Activated CD8-positive, alpha-beta memory T cell treated with anti-CD3 and anti-CD28 coated beads for 1 hour (primary cell): ENCODE measurements at regions not wholly inside any gene's neighbourhood (a gene's known extent, or its start where the extent isn't known, plus 50 kb on each side); places are given as distances from the start of the nearest gene placed in this dataset.

Experiments used
- DNase-seq, 2 donors: peaks; one replicate each; pipeline ENCODE4 v3.0.0-alpha.2; 2020; ENCODE audit warnings: low read depth in 1 of 2; ENCODE audit errors: extremely low read depth in 1 of 2

DNA sequence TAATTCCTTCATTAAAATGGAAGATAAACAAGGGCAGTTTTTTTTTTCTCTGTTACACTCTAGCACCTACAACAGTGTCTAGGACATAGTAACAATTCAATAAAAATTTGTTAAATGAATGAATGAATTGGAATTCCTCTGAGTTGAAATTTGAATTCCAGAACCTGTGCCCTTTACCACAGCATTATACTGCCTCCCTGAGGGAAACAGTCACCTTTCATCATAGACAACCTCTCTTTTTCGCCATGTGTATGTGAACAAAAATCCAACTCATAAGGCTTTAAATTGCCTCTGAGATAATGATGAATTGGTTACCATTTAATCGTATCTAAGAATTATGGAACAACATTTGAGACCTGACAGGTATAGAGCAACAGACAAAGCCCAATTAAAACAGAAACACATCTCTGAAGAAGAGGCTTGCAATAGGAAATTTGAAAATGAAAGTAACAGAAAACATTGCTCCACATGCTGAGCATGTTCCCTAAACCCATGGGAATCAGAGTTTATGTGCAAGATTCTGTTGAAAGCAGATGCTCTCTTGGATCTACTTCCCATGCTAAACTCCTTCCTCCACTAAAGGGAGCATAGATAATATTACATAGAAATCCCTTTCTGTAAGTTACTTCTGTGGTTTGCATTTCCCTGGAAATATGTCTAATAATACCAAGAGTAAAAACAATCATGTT lies 657.8 kb downstream of the GALC start:
- DNase-seq = no peak

DNA sequence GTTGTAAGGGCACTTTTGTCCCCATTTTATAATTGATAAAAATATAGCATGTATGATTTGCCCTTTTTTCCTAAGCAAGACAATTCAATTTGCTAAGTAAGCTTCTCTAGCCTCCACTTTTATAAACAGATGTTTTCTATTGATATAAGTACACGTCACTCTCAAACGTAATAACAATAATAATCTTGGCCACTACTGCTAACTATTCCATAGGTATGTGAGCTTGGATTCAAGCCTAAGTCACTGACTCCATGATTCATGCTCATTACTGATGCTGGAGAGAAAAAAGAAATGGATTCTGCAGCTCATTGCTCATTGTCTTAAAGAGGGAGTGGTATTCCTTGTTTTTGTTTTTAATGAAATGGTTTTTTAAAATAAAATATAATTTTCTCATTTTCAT lies 661.0 kb downstream of the GALC start:
- no peak for DNase-seq

DNA sequence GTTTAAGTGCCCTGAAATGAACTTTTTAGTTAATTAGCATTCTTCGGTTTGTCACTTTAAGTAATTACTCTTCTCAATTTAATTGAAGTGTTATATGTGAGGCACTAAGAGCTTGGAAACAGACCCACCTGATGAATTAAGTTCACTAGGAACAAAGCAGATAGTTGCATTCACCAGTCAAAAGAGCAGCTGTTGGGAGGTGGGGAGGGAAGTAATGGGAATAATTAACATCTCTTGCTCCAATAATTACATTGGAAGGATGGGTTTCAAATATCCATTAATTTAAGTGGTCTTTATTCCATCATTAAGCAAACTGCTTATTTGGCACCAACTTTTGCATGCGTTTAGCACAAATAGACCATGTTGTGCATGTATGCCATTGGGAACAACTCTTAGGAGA lies 667.2 kb downstream of the GALC start:
- no peak for DNase-seq

DNA sequence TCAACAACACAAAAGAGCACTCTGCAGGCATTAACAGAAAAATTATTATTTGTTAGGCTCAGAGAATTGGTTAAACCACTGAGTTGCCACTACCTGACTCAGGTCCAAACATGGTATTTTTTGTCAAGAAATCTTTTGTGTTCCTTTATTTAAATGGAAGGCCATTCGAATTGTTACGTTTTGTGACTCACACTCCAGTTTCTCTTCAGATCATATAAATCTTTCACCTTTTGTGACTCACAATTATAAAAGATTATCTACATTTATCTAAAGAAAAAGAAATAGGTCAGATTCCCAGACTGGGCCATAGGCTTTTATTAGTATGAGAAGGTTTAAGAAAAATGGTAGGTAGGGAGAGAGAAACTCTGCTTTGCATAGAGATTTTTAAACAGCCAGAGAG lies 669.8 kb downstream of the GALC start:
- DNase-seq = no peak

DNA sequence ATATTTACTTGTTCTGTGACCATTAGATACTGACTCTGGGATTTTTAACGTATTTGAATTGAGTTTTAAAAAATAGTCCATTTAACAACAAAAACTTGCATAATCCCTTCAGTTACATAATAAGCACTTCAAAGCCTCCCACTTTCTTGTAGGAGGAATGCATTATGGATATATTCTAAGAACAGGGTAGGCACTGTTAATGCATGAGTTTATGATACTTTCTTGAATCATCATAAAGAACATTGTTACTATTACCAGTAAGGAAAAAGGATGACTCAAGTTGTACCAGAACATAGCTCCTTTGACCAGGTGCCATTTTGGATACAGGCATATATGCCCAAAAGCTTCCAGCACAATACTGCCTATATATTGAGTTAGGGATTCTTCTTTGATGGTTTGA lies 671.4 kb downstream of the GALC start:
- DNase-seq = no peak

DNA sequence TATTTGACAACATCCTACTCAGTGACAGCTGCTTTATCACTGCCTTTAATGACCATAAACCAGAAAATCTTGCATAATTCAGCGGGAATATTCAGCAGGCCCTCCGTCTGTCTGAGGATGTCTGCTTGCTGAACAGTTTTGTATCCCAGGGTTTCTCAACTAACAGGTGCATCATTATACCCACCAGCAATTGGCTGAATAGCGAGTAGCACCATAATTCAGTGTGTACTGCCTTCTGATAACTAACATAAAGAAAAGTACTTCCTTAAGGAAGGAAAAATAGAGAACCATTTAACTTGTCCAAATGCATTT lies 680.1 kb downstream of the GALC start:
- DNase-seq = no peak

DNA sequence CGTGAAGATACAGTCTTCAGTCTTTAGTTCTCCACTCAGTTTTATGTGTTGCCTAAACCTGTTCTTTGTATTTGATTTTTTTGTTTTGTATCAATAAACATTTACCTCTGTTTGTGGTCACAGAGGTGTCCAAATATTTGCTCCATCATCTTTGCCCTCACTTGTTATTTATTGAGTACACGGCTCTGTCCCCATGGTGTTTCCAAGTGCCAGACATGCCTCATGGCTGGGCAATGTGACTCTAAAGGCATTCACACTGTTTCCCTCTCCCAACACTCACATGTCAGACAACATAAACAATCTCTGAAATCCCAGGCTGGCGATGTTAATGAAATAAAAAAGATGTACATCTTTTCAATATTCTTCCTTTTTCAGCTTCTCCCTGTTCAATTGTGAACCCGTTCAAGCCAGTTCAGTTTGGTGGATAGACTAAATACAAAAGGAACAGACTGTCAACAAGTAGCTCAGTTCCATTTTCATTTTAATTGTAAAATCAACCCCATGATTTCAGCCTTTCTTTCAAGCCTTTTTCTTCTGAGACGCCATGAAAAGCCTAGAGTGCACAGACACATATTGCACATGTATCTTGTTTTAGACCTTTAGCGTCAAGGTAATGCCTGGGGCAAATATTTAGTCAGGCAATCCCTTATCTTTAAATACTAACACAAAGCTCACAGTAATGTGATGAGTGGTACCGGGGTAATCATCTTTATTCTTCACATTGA lies 680.7 kb downstream of the GALC start:
- DNase-seq = no peak

DNA sequence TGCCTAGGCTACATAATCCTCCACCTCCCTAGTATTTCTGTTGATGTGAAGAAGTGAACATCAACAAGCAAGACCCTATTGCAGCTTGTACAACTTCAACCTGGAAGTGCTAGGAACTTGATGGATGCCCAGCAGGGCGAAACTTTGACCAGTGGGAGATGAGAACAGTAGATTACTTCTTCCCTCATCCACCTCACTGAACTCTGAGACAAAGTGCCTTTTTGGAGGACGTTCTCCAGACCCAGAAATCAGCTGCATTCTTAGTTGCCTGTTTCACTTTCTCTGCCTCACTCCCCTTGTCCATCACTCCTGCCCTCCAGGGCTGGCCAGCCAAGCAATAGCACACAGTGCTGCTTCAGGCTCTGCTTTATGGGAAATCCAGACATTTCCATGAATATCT lies 683.4 kb downstream of the GALC start:
- DNase-seq = no peak

DNA sequence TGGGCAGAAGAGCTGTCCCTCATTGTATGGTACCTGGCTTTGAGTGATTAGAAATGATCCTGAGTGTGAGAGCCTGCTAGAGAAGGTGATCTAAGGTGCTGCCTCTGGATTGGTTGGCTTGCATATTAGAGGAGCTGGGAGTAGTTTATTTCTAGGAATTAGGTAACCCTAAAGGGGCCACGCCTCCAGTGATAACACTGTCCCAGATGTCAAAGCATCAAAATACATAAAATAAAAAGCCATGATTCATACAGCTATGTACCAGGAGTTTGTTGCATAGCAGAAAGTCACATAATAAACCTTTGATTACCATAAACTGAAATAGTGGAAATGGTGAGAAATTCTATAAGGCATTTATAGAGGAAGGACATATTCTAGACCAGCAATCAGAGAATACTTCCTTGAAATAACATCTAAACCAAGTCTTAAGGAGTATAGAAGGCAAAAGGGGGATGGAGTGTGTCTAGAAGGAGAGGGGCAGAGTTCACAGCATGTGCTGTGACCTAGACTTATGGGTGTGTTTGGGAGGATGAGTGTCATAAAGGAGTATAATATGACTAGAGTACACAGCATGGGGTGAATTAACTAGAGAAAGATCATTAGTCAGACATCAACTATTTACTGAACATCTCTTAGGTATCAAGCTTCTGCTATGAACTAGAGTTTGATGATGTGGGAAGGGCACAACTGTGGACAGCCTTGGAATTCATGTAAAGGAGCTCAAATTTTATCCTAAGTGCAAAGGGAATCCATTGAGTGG lies 686.4 kb downstream of the GALC start:
- DNase-seq = no peak

DNA sequence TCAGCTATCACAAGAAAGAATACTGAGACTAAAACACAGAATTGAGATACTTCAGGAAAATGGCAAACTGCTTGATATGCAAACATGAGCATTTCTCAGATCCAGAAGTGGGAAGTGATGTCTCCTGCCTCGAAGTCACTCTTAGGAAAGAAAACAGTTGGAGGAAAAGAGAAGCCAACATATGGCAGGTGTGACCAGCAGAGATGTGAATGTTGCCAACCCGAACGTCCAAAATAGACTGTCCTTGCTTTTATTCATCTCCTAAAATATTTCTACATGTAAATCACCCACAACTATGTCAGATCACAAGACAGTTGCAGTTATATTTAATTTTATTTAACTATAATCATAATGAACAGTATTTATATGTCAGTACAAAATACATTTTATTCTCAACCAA lies 687.6 kb downstream of the GALC start:
- DNase-seq = no peak

DNA sequence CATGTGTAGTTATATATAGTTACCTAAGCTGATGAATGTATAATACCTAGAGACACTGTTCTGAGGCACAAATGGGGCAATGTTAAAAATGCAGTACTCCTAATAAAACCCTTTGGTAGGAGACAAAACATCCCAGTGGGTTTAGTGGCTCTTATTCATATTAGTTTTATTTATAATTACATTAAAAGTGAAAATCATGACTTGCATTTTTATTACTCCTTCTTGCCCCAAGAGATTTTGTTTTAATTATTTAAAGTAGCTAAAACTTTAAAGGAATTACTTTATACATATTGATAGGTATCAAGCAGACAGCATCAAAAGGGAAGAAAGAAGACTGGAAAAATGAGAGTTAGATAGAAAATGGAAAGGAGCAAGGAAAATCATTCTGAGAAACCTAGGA lies 688.6 kb downstream of the GALC start:
- no peak for DNase-seq

DNA sequence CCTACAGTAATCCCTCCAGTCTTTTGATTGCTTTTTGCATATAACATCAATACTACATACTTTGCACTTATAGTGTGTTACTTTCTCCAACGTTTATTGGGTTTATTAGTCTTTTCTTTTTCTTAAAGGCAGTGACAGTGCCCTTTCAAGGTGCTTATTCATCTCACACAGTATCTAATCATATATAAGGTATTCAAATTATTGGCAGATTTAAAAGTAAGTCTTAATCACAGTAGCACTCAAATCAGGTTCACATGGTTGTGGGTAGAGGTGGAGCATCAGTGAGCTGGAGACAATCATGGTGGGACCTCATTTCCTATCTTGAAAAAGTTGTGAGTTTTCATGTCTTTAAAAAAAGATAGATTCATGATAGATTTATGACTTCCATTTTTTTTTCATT lies 706.2 kb downstream of the GALC start:
- no peak for DNase-seq

DNA sequence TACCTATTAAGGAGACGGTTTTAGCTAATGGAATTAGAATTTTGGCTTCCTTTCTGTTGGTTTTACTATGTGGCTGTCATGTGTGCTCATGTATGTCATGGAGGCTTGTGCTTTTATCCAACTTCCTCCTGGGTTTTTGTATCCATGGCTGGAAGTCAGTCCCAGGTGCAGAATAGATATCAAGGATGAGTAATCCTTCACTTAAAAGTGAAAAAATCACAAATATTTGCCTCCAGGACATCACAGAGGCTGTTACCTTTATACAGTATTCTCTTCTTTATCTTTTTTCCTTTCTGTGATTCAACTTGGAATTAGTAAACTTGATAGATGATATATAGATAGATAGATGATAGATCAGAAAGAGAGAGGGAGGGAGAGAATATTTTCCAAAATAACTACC lies 706.8 kb downstream of the GALC start:
- no peak for DNase-seq

DNA sequence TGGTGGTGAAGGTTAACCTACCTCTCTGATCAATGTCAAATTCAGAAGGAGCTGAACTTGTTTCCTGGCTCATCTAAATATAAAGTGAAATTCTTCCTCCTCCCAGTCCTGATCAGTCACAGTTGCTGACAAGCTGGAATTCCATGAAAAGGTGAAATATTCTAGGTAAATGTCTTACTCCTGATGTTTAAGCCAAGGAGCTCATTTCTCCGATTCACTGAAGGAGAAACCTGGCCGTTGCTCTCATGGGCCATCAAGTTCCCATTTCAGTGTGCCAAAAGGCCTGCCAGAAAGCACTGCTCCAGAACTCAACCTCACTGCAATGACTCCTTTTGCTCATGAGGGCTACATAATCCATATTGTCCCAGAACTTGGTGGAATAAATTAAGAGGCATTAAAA lies 707.5 kb downstream of the GALC start:
- DNase-seq = no peak

DNA sequence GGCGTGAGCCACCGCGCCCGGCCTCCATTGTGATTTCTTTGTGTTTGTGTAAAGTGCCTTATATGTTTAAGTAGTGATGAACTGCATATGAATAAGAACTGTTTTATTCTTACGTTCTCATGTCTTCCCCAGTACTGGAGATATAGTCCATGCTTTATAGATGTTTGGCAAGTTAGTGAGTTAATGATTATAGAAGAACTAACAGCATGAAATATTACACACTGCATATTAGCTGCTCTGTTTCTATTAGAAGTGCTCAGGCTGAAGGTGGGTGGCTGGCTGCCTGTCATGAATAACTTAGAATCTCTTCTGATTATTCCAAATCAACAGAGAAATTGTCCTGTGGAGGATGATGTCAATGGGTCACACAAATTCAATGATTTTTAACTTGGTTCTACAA lies 709.4 kb downstream of the GALC start:
- DNase-seq = no peak

DNA sequence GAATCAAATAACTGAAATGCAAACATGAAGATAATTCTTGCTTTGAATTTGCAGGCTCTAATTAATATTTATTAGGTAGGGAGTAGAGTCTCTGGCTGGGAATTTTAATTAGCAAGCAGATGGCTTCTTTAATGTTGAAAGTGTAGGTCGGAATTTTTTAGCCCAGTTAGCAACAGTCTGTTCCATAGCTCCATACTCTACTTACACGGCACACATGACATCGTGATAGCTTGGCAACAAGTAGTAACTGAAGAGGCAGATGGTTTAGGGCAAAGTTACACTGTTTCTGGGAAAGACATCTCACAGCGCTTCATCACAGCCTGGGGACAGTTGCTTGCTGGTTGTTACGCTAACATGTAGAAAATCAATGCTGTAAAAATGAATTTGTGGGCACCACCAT lies 710.7 kb downstream of the GALC start:
- no peak for DNase-seq

DNA sequence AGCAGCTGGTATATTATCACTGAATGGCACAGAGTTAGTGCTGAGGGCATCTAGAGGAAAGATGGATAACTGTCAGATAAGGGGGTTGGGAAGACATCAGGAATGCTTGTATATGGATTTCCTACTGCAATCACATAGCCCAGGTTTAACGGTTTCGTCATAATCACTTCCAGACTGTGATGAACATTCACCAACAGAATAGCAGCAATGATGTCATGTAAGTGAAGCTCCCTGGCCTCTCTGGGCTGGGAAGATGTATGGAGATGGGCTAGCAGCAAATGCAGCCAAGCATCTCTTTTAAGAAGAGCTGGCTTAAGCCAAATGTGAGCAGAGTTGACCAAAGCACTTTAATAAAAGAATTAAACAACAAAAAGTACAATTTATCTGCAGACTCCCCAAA lies 714.6 kb downstream of the GALC start:
- no peak for DNase-seq

DNA sequence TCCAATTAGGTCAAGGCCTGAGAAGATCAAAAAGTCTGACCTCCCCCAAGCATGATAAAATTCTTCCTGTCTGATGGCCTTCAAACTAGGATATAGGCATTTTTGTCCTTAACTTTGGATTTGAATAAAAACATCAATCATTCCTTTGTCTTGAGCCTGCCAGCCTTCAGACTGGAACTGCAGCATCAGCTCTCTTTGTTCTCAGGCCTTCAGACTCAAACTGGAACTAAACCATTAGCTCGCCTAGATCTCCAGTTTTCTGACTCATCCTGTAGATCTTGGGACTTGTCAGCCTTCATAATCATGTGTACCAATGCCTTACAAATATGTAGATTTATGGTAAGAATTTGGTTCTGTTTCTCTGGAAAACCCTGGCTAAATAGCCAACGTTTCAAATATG lies 721.7 kb downstream of the GALC start:
- DNase-seq = no peak

DNA sequence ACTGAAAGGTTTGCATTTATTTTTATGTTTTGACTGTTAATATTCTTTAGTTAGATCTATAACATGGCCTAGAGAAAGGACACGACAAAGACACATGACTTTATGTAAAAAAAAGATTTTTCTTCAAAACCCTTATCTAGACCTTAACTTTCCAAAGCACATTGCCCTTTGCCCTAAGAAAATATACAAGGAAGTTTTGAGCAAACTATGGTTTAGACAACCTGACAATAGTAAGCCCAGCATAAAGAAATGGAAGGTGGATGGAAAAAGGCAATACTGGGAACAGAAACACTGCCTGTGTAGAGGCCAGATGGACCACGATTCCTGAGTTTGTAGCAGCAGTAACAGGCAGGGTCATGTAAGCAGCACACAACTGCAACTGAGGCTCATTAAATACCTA lies 724.0 kb downstream of the GALC start:
- no peak for DNase-seq

DNA sequence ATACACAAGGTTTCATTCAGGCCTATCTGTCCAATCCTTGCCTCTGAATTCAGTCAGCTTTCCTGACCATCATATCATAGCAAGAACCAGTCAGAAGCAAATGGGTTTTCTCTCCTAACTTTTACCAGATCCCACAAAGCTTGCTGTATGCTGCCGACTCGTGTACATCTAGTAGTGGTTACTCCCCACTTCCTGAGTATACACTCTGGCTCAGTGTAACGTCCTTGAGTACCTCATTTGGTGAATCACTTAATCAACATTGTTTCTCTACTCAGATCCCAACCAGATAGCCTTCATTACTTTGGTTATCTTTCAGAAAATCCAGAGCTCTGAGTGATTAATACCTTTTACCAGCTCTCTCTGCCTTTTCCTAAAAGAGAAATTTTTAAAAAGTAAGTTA lies 728.2 kb downstream of the GALC start:
- no peak for DNase-seq

DNA sequence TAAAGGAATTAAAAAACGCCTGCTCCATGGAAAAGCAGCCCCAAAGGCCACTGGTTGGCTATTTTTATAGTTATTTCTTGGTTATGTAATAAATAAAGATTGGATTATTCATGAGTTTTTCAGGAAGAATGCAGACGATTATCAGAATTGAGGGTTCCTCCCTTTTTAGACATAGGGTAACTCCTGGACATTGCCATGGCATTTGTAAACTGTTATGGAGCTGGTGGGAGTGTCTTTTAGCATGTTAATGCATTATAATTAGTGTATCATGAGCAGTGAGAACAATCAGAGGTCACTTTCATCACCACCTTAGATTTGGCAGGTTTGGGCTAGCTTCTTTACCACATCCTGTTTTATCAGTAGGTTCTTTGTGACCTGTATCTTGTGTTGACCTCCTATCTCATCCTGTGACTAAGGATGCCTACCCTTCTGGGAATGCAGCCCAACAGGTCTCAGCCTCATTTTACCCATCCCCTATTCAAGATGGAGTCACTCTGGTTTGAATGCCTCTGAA lies 728.7 kb downstream of the GALC start:
- DNase-seq = no peak

DNA sequence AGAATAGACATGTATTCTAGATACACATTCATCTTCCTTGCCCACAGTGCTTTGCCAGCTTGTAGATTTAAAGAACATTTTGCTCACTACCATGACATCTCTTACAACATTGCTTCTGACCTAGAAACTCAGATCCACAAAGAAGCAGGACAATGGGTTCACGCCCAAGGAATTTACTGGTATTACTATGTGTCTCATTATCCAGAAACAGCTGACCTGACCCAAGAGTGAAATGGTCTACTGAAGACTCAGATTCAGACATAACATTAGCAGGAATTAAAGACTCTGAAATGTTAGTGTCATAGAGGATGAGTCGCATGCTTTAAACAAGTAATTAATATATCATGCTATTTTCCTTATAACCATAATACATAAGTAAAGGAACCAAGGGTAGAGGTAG lies 731.4 kb downstream of the GALC start:
- DNase-seq = no peak
